OCI-LY1 (cell line): ENCODE measurements at regions not wholly inside any gene's neighbourhood (a gene's known extent, or its start where the extent isn't known, plus 50 kb on each side); places are given as distances from the start of the nearest gene placed in this dataset.

Source experiments
- EZH2 ChIP-seq: fragments of 200-600 bp; sonication (generic), shearing (Covaris generic); IDR thresholded peaks from 2 replicates; pipeline ENCODE4 v1.8.0; 2017; ENCODE audit warnings: borderline replicate concordance, mixed run types, mild to moderate bottlenecking, antibody characterized with exemption, low read length, moderate library complexity, mixed read lengths
- TF ChIP-seq, protein P1 (sequence below): fragments of 200-600 bp; sonication (generic), shearing (Covaris generic); IDR thresholded peaks from 2 replicates; pipeline ENCODE4 v1.5.1; 2017; ENCODE audit warnings: mild to moderate bottlenecking, antibody characterized with exemption, low read length, moderate library complexity, mixed read lengths

DNA sequence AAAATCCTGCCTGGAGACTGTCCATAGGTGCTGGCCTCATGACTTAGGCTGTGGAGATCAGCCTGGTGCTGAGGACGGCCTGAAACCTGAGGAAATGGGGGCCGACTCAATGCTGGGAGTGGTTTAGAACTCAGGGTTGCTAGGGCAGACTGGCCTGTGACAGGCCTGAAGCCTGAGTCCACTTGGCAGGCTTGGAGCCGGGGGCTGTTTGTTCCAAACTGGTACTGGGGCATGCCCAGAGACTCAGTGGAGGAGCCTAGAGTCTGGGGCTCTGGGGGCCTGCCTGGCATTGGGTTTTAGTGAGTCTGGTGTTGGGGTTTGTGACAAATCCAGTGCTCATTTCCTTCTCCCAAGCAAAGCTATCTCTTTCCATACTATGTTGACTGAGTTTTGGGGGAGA, 489.7 kb upstream of the CNKSR2 start:
- TF ChIP-seq, protein P1, sequence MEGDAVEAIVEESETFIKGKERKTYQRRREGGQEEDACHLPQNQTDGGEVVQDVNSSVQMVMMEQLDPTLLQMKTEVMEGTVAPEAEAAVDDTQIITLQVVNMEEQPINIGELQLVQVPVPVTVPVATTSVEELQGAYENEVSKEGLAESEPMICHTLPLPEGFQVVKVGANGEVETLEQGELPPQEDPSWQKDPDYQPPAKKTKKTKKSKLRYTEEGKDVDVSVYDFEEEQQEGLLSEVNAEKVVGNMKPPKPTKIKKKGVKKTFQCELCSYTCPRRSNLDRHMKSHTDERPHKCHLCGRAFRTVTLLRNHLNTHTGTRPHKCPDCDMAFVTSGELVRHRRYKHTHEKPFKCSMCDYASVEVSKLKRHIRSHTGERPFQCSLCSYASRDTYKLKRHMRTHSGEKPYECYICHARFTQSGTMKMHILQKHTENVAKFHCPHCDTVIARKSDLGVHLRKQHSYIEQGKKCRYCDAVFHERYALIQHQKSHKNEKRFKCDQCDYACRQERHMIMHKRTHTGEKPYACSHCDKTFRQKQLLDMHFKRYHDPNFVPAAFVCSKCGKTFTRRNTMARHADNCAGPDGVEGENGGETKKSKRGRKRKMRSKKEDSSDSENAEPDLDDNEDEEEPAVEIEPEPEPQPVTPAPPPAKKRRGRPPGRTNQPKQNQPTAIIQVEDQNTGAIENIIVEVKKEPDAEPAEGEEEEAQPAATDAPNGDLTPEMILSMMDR, result no peak
- TF ChIP-seq EZH2, result no peak
